ENCODE measurements at regions not wholly inside any gene's neighbourhood (a gene's known extent, or its start where the extent isn't known, plus 50 kb on each side); places are given as distances from the start of the nearest gene placed in this dataset.

DNA sequence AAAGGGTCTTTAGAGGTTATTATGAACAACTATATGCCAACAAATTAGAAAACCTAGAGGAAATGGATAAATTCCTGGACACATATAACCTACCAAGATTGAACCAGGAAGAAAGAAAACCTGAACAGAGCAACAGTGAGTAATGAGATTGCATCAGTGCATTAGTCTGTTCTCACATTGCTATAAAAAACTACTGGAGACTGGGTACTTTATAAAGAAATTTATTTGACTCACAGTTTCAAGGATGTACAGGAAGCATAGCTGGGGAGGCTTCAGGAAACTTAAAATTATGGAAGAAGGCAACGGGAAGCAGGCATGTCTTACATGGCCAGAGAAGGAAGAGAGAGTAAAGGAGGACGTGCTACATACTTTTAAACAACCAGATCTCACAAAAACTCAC is 70.8 kb upstream of the GNAZ start:
- no peak for DNase-seq (ENCODE audit: low read depth in 2 of 2)

DNA sequence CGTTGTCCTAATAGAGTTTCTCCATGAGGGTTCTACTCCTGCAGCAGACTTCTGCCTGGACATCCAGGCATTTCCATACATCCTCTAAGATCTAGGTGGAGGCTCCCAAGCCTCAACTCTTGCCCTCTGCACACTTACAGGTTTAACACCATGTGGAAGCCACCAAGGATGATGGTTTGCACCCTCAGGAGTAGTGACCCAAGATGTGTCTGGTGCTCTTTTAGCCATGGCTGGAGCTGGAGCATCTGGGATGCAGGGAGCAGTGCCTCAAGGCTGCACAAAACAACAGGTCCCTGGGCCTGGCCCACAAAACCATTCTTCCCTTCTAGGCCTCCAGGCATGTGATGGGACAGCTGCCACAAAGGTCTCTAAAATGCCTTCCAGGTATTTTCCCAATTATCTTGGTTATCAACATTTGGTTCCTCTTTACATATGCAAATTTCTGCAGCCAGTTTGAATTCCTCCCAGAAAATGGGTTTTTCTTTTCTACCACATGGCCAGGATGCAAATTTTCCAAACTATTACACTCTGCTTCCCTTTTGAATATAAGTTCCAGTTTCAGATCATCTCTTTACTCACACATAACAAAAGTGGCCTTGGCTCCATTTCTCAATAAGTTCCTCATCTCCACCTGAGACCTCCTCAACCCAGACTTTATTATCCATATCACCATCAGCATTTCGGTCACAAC is 69.5 kb upstream of the GNAZ start:
- no peak for DNase-seq (ENCODE audit: low read depth in 2 of 2)

DNA sequence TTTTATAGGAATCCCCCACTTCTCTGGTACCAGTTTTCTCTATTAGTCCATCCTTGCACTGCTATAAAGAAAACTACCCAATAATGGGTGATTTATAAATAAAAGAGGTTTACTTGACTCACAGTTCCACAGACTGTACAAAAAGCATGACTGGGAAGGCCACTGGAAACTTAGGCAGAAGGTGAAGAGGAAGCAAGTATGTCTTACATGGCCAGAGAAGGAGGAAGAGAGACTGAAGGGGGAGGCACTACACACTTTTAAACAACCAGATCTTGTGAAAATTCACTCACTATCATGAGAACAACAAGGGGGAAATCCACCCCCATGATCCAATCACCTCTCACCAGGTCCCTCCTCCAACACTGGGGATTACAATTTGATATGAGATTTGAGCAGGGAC is 68.9 kb upstream of the GNAZ start:
- no peak for DNase-seq (ENCODE audit: low read depth in 2 of 2)

DNA sequence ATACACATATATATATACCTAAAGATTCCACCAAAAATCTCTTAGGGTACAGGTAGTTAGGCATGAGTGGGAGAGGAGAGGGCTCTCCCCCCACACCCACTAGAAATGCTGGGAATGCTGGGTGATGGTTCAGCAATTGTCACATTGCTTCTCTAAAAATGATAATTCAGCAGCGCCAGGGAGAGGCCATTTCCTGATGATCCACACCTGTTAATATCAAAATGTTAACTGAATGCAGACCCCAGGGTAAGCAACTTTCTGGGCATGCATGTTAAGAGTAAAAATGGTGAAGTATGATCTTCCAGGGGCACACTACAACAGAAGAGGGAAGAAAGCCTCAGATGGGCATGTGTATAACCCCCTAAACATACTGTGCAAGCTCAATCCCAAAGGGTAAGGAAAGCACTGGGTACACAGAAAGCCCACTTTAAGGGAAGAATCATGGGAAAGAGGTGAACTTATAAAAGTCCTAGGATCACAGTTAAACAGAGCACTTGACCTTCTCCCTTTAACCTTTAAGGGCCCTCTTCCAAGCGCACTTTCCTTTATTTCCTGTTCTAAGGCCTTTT is 67.6 kb upstream of the GNAZ start:
- DNase-seq (ENCODE audit: low read depth in 2 of 2) = no peak

DNA sequence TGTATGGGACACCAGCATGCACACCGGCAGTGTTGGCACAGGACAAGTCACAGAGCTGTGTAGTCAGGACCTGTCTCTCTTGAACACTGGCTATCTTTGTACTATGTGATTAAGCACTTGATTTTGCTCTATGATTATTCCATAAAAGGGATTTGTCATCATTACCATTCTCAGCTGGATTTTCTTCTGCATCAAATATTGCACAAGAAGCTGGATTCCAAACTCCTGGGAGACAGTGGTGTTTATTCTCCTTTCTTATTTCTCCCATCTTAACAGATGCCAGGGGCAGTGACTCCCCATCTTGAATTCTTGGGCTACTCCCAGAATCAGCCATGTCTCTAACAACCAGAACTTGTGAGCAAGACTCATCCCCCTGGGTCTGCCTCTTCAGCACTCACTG is 62.5 kb upstream of the GNAZ start:
- no peak for DNase-seq (ENCODE audit: low read depth in 2 of 2)

DNA sequence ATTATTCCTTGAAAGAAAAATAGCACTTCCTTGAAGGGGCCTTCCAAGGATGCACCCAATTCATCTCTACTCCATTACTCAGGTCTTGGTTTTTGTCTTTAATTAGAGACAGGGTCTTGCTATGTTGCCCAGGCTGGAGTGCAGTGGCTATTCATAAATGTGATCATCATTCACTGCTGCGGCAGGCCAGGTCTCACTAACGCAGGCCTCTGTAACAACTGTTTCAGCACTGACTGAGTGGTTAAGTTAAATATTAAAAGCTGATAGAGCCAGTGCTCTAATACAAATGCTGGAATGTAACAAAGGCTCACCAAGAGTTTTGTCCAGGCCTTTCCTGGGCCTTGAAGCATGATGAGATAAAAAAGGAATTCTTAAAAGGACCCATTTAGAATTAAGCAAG is 61.4 kb upstream of the GNAZ start:
- no peak for DNase-seq (ENCODE audit: low read depth in 2 of 2)
